Brain microvascular endothelial cell (primary cell): ENCODE measurements at regions not wholly inside any gene's neighbourhood (a gene's known extent, or its start where the extent isn't known, plus 50 kb on each side); places are given as distances from the start of the nearest gene placed in this dataset.

Experiments used
- DNase-seq: peaks from one replicate; pipeline ENCODE4 v3.0.0-alpha.2; 2020
- H3K27ac ChIP-seq: fragments of 250-450 bp; sonication (Bioruptor Pico); 2 replicates; pipeline ENCODE4 v1.5.1; 2020; ENCODE audit warnings: mild to moderate bottlenecking, moderate library complexity
- H3K27me3 ChIP-seq: fragments of 250-450 bp; sonication (Bioruptor Pico); replicated peaks from 2 replicates; pipeline ENCODE4 v1.5.1; 2020; ENCODE audit warnings: mild to moderate bottlenecking
- H3K36me3 ChIP-seq: fragments of 250-450 bp; sonication (Bioruptor Pico); replicated peaks from 2 replicates; pipeline ENCODE4 v1.5.1; 2020; ENCODE audit warnings: mild to moderate bottlenecking
- H3K4me3 ChIP-seq: 2 replicates; pipeline ENCODE4 v1.5.1; 2011; ENCODE audit warnings: low read depth, mild to moderate bottlenecking, control low read depth, low read length, moderate library complexity
- in situ Hi-C: cut with HindIII; loops from 2 replicates; pipeline ENCODE4 v1.10.0; 2017; ENCODE audit warnings: low sequenced_read_pairs, low pct_ligation_motif_present
- TF ChIP-seq, protein P1 (sequence below): IDR thresholded peaks from 2 replicates; pipeline ENCODE4 v1.5.1; 2011; ENCODE audit warnings: low read depth, mild to moderate bottlenecking, moderate library complexity, low read length, control low read depth, inconsistent platforms; ENCODE audit errors: missing control alignments

DNA sequence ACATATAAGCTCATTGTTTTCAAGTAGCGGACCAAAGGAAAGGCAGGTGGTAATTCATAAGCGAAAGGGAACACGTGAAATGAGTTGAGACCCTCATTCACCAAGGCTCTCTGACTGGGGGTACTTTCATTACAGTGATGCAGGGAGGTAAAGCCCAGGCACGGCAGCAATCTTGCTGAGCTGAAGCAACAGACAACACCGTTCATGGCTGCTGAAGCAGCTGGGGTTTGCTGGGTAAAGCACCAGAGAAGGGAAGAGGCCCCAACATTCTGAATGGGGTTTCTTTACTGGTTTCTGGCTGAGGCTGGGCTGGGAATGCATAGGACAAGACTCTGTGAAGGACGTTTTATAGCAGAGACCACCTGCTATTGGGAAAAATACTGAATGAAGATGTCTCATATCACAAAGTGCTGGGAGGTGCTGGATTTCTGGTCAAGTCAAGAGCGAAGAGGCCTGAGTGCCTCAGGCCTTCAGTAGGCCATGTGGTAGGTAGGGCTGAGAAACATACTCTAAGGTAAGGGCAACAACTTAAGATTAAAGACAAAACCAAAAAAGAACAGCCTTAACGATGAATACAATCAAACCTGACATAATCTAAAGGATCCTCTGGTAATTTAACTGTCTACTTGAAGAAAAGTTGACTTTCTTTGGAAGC lies 324.7 kb upstream of the PIK3C3 start:
- Histone ChIP-seq H3K4me3 (no peak overlapping the region), H3K27ac (no peak overlapping the region), H3K27me3 (no peaks in the 10 kb centered on the region), H3K36me3 (no peaks in the 10 kb centered on the region)
- in situ Hi-C loops, result no loop called here
- TF ChIP-seq, protein P1, sequence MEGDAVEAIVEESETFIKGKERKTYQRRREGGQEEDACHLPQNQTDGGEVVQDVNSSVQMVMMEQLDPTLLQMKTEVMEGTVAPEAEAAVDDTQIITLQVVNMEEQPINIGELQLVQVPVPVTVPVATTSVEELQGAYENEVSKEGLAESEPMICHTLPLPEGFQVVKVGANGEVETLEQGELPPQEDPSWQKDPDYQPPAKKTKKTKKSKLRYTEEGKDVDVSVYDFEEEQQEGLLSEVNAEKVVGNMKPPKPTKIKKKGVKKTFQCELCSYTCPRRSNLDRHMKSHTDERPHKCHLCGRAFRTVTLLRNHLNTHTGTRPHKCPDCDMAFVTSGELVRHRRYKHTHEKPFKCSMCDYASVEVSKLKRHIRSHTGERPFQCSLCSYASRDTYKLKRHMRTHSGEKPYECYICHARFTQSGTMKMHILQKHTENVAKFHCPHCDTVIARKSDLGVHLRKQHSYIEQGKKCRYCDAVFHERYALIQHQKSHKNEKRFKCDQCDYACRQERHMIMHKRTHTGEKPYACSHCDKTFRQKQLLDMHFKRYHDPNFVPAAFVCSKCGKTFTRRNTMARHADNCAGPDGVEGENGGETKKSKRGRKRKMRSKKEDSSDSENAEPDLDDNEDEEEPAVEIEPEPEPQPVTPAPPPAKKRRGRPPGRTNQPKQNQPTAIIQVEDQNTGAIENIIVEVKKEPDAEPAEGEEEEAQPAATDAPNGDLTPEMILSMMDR, result no peak
- DNase-seq, result no peak

DNA sequence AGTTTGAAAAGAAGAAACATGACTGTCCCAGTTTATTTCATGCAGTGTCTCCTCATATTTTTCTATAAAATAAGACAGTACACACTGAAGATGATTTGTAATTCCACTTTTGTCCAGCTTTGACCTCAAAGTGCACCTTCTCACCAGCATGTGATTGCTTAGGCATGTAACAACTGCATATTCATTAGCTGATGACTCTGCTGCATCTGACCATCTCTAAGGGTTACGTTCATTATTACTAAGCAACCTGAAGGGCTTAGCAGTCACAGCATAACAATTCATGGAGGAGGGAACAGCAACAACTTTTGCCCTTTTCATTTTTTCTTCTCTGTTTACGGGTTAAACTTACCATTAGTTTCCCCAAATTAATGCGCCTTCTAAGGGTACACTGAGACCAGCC lies 330.6 kb upstream of the PIK3C3 start:
- no peaks in the 10 kb centered on the region for H3K36me3 ChIP-seq
- no peak overlapping the region for H3K4me3 ChIP-seq
- TF ChIP-seq, protein P1, result no peak
- DNase-seq, result peak; percentile 6
- H3K27me3 ChIP-seq, result no peaks in the 10 kb centered on the region
- no peak overlapping the region for H3K27ac ChIP-seq
- in situ Hi-C loops, result no loop called here

DNA sequence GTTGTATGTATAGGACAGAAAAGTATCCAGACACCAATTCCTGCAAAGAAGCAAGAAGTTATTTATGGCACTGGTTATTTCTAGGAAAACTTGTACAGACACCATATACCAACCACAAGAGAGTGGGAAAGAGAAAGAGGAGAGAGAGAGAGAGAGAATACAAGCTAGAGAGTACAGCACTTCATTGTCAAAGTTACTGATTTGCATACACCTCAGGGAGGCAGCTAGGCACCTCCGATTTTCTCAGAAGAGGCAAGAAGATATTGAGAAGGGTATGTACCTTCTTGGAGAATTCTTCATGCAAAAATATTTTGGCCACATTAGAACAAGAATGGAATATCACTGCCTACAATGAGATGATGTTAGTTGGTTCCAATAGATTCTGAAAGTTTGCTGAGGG lies 333.9 kb upstream of the PIK3C3 start:
- Histone ChIP-seq H3K36me3 (no peaks in the 10 kb centered on the region), H3K4me3 (no peak overlapping the region), H3K27ac (no peak overlapping the region), H3K27me3 (no peaks in the 10 kb centered on the region)
- no peak for DNase-seq
- in situ Hi-C loops, result no loop called here
- TF ChIP-seq, protein P1, result no peak

DNA sequence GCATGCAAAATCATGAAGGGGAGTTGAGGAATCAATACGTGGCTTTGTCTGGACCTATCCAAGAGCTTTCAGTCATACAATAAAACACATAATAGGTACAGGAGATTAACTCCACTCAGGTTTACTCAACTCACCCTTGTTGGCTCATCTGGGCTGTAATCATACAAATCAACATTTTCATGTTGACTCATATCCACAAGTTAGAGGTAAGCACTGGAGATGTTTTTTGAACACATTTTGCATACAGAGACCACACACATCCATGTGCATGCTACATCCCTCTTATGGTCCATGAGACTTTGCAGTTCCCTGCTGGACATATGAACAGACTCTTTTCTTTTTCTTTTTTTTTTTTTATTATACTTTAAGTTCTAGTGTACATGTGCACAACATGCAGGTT lies 336.9 kb upstream of the PIK3C3 start:
- H3K4me3 ChIP-seq, result no peak overlapping the region
- H3K27me3 ChIP-seq, result no peaks in the 10 kb centered on the region
- no peaks in the 10 kb centered on the region for H3K36me3 ChIP-seq
- no peak overlapping the region for H3K27ac ChIP-seq
- in situ Hi-C loops, result no loop called here
- TF ChIP-seq, protein P1, result no peak
- no peak for DNase-seq

DNA sequence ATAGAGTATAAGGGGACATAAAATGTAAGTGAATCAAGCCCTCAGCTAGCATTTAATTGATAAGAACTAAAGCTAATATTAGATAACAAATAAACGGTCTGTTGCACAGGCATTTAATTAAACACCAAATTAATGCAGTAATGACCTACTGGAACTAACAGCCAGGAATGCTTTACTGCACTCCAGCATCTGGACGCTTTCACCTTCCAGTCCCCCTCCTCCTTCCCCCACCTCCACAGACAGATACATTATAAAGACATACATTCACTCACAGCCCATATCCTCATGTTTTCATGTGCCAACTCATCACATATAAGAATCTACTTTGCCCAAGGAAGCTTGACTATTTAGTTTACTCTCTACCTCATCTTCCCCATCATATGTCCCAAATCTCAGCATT lies 337.4 kb upstream of the PIK3C3 start:
- TF ChIP-seq, protein P1, result no peak
- Histone ChIP-seq H3K27me3 (no peaks in the 10 kb centered on the region), H3K4me3 (no peak overlapping the region), H3K36me3 (no peaks in the 10 kb centered on the region), H3K27ac (no peak overlapping the region)
- no peak for DNase-seq
- in situ Hi-C loops, result no loop called here

DNA sequence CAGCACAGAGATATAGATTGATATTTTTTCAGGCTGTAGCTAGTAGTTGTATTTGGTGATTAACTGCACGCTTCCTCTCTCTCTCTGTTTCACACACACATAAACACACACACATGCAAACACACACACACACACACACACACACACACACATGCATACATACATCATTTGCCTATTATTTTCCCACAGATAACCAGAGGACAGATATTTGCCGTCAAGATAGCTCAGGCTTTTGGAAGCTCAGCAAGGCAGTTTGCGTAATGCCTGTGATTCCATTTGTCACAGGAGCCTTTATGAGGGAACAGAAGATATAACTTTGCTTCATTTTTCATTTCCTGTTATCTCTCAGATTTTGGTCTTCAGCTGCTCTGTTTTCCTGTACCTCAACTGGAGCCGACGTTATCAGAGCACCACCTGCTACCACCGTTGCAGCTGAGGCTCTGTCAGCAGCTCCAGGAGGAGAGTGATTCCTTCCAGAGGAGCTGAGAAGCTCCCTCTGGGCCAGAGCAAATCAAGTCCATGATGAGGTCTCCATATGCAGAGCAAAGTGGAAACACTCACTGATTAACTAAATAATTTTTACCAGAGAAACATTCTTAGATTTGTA lies 341.9 kb upstream of the PIK3C3 start:
- H3K27ac ChIP-seq, result no peak overlapping the region
- TF ChIP-seq, protein P1, result no peak
- no peak for DNase-seq
- in situ Hi-C loops, result no loop called here
- no peaks in the 10 kb centered on the region for H3K36me3 ChIP-seq
- H3K27me3 ChIP-seq, result no peaks in the 10 kb centered on the region
- H3K4me3 ChIP-seq, result no peak overlapping the region
